Stimulated activated CD4-positive, alpha-beta T cell treated with anti-CD3 and anti-CD28 coated beads, Interleukin-12 subunit alpha, Interleukin-12 subunit beta, amount 100 ng/mL, for 4 hours (primary cell): ENCODE measurements at regions not wholly inside any gene's neighbourhood (a gene's known extent, or its start where the extent isn't known, plus 50 kb on each side); places are given as distances from the start of the nearest gene placed in this dataset.
"Not testable (repeated sequence)": the region's sequence is repeated elsewhere in the genome, so short reads cannot be mapped to it uniquely, and the experiment has no call there.

Experiments
- DNase-seq: peaks from one replicate; pipeline ENCODE4 v3.0.0-alpha.2; 2020

GRCh38 chr7:156050636-156051569 is 238.6 kb upstream of the SHH start:
- DNase-seq: no peak

GRCh38 chr7:156049366-156049765 is 237.1 kb upstream of the SHH start:
- DNase-seq: no peak

GRCh38 chr7:156046031-156046560 is 233.8 kb upstream of the SHH start:
- no peak for DNase-seq

- DNase-seq: no peak
Measured at GRCh38 chr7:156043416-156044178, 231.3 kb upstream of the SHH start.

GRCh38 chr7:156041398-156041797 is 229.1 kb upstream of the SHH start:
- DNase-seq: no peak

GRCh38 chr7:156039971-156040677 is 227.9 kb upstream of the SHH start:
- DNase-seq: no peak

- DNase-seq: no peak
Measured at GRCh38 chr7:156039194-156039593, 226.9 kb upstream of the SHH start.

GRCh38 chr7:156038345-156038744 is 226.1 kb upstream of the SHH start:
- DNase-seq: no peak

GRCh38 chr7:156036153-156036552 is 223.9 kb upstream of the SHH start:
- no peak for DNase-seq

GRCh38 chr7:156035387-156035786 is 223.1 kb upstream of the SHH start:
- DNase-seq: not testable (repeated sequence)

- no peak for DNase-seq
Measured at GRCh38 chr7:156034397-156034796, 222.1 kb upstream of the SHH start.

GRCh38 chr7:156032973-156033372 is 220.7 kb upstream of the SHH start:
- DNase-seq: no peak

- DNase-seq: no peak
Measured at GRCh38 chr7:156031679-156032478, 219.6 kb upstream of the SHH start.

GRCh38 chr7:156029460-156030007 is 217.3 kb upstream of the SHH start:
- no peak for DNase-seq

GRCh38 chr7:156028521-156028920 is 216.3 kb upstream of the SHH start:
- no peak for DNase-seq

- no peak for DNase-seq
Measured at GRCh38 chr7:156027821-156028220, 215.6 kb upstream of the SHH start.

- no peak for DNase-seq
Measured at GRCh38 chr7:156026603-156027002, 214.3 kb upstream of the SHH start.

GRCh38 chr7:156026076-156026600 is 213.9 kb upstream of the SHH start:
- DNase-seq: no peak

- DNase-seq: no peak
Measured at GRCh38 chr7:156025675-156026074, 213.4 kb upstream of the SHH start.

- DNase-seq: no peak
Measured at GRCh38 chr7:156024201-156024600, 211.9 kb upstream of the SHH start.
